SW480 (cell line): ENCODE measurements at regions not wholly inside any gene's neighbourhood (a gene's known extent, or its start where the extent isn't known, plus 50 kb on each side); places are given as distances from the start of the nearest gene placed in this dataset.
"Not testable (repeated sequence)": the region's sequence is repeated elsewhere in the genome, so short reads cannot be mapped to it uniquely, and the experiment has no call there.

Experiments used
- DNase-seq: peaks from one replicate; pipeline ENCODE4 v3.0.0-alpha.2; 2016; ENCODE audit warnings: low spot score

GRCh38 chr5:125865166-125865815 is 557.9 kb upstream of the GRAMD2B start:
- DNase-seq, result no peak

DNA sequence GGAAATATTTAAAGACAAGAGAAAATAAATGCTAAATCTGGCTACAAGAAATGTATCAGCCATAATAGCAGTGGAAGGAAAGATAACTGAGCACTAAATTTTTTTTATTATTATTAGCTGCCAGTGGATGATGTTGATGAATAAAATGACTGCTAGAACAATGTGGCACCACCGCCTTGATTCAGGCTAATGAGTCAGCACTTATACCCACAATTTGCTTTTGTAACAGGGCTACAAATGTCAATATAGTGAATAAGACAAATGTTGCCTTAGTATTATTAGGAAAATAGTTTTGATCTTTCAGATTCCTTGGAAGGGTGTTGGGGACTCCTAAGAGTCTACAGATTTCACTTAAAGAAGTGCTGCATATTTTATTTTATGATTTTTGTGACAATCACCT is 555.2 kb upstream of the GRAMD2B start:
- DNase-seq, result no peak

DNA sequence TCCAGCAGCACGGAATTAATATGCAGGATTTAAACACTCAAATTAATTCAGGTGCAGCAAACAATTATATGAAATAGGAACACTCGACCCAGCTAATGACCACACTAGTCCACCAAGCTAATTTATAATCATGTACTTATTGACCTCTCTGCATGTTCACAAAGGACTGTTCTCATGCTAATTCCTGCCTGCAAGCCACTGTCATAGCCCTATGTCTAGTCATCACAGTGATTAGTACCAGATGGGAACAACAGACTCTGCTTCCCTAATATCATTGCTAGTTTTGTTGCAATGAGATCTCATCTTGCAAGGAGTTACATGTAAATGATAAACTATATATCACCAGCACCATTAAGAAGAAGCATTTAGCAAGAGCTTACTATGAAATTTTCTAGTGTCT is 553.0 kb upstream of the GRAMD2B start:
- no peak for DNase-seq

DNA sequence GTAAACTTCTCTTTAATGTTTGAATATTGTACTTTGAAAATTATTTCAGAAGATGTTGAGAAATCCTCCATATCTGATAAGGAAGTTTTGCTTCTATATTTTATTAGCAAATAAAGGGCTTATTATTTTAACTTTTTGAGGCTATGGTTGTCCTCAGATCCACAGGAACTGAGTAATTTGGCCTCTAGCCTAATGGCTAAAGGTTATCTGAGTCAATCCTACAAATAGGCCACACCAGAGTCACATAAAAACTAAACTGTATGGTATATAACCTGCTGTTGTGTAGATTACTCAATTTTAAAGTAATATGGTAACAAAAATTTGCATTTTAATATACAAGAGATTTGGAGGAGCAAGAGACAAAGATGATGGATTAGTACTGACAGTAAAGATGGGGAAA is 549.2 kb upstream of the GRAMD2B start:
- no peak for DNase-seq

GRCh38 chr5:125874717-125875116 is 548.5 kb upstream of the GRAMD2B start:
- DNase-seq, result peak; percentile 6

DNA sequence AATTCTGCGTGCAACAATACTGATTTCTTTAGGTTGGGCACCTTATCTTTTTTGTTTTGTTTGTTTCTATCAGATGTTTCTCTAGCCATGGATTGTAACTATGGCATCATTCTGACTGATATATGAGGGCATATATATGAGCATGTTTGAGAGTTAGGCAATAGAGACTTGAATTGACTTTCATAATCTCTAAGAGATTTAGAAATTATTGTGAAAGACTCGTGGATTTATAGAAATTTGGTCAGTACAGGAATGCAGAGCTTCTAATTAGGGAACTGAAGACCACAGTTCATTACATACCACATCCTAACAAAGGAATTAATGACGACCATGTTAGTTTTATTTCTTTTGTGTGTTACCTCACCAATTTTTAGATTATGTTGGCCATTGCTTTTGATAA is 546.0 kb upstream of the GRAMD2B start:
- no peak for DNase-seq

DNA sequence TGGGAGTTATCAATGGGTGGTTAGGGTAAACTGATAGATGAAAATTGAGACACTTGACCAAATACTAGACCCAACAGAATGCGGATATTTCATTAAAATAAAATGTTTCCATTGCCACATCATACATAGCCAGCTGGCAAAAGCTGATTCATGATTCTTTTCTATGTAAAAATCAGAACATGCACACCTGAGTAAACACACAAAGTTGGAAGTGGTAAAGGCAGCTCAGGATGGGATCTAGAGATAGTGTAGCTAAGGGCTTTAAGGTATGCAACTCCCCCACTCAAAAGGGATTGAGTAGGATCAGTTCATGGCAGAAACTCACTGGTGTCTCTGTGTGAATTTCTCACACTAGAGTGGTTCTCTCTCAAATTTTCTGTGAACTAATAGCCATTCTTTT is 541.1 kb upstream of the GRAMD2B start:
- DNase-seq, result no peak

- DNase-seq, result no peak
These were observed 540.0 kb upstream of the GRAMD2B start for GRCh38 chr5:125883223-125883622.

DNA sequence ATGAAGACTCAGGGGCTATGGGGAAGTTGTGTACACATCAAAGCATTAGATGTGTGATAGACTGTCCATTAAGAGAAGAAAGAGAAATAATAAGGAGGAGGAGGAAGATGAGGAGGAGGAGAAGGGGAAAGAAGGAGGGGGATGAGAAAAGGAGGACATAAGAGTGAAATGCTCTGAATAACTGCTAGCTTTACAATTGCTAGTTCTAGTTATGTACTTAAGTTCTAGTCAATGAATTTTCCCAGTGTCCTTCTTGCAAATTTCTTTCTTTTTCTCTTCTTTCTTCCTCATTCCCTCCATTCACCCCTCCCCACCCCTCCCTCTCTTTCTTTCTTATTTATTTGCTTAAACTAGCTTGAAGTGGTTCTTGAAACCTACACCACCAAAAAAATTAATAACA is 534.9 kb upstream of the GRAMD2B start:
- no peak for DNase-seq

GRCh38 chr5:125890511-125890931 is 532.7 kb upstream of the GRAMD2B start:
- no peak for DNase-seq

- DNase-seq, result no peak
These were observed 532.0 kb upstream of the GRAMD2B start for GRCh38 chr5:125891061-125891725.

GRCh38 chr5:125894383-125894782 is 528.8 kb upstream of the GRAMD2B start:
- no peak for DNase-seq

DNA sequence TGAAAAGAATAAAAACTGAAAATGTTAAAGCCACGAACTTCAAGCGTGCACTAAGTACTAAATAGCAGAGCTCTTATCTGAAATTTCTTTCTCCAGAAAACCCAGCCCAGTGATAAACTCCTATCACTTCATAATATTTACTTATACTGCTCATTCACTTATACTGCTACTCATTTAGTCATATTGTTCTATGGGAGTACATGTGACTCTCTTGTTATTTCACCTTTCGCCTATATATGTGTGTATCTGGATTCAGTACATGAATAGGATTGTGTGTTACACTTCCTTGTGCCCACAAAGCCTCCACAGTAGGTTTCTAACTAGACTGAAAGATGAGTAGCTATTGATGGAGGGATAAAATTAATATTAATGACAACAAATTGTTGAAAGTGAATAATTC is 526.8 kb upstream of the GRAMD2B start:
- DNase-seq, result no peak

- DNase-seq, result no peak
These were observed 526.1 kb upstream of the GRAMD2B start for GRCh38 chr5:125897089-125897488.

DNA sequence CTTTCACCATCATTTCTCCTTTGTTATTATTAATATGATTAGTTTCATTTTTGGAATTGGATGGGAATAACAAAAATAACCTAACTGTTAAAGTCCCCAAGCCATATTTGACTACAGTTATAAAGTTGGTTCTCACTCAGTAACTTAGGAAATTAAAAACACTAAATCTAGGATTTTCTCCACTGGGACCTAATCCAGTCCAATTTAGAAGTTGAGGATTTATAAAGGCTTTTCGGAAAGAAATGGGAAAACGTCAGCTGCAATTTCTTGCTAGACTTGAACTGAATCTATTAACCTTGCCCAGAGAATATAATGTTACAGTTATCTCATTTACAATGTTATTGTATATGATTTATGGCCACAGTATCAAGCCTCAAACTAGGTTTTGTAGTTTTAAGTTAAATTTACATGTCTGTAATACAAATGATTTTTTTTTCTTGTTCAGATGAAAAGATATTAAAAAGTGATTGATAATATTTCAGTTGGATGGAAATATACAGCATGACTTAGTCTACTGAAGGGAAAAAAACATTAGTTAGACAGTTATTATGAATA is 524.3 kb upstream of the GRAMD2B start:
- DNase-seq, result no peak

DNA sequence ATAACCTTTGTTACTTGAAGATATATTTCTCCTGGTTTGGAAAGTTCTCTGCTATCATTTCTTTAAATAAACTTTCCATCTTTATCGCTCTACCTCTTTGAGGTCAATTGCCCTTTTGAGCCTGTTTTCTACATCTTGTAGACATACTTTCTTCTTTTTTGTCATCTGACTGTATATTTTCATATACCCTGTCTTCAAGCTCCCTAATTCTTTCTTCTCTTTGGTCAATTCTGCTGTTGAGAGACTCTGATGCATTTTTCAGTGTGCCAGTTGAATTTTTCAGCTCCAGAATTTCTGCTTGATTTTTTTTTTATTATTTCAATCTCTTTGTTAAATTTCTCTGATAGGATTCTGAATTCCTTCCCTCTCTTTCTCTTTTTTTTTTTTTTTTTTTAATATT is 511.2 kb upstream of the GRAMD2B start:
- DNase-seq, result no peak

DNA sequence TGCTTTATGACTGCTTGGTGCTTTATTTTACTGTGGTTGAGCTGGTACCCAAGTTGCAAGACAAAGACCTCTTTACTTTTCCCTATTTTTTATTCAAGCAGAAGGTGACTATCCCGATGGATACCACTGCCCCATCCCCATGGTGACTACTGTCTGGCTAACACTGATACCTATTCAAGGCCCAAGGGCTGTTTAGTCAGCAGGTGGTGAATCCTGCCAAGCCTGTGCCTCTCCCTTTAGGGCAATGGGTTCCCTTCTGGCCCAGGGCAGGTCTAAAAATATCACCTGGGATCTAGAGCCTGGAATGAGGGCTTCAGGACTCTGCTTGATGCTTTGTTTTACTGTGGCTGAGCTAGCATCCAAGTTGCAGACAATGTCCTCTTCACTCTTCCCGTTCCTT is 510.0 kb upstream of the GRAMD2B start:
- DNase-seq, result no peak

GRCh38 chr5:125914471-125914870 is 508.7 kb upstream of the GRAMD2B start:
- DNase-seq, result no peak

DNA sequence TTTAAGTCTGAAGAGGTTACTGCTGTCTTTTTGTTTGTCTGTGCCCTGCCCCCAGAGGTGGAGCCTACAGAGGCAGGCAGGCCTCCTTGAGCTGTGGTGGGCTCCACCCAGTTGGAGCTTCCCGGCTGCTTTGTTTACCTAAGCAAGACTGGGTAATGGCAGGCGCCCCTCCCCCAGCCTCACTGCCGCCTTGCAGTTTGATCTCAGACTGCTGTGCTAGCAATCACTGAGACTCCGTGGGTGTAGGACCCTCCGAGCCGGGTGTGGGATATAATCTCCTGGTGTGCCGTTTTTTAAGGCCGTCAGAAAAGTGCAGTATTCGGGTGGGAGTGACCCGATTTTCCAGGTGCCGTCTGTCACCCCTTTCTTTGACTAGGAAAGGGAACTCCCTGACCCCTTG is 499.3 kb upstream of the GRAMD2B start:
- not testable (repeated sequence) for DNase-seq

GRCh38 chr5:125926172-125926571 is 497.0 kb upstream of the GRAMD2B start:
- no peak for DNase-seq

GRCh38 chr5:125928663-125929062 is 494.5 kb upstream of the GRAMD2B start:
- no peak for DNase-seq

- DNase-seq, result no peak
These were observed 473.1 kb upstream of the GRAMD2B start for GRCh38 chr5:125950012-125950615.

- no peak for DNase-seq
These were observed 462.1 kb upstream of the GRAMD2B start for GRCh38 chr5:125961150-125961549.
